ENCODE measurements at regions not wholly inside any gene's neighbourhood (a gene's known extent, or its start where the extent isn't known, plus 50 kb on each side); places are given as distances from the start of the nearest gene placed in this dataset.
A peak's percentile ranks its signal among the peaks of the same experiment; 100 is the strongest.

DNA sequence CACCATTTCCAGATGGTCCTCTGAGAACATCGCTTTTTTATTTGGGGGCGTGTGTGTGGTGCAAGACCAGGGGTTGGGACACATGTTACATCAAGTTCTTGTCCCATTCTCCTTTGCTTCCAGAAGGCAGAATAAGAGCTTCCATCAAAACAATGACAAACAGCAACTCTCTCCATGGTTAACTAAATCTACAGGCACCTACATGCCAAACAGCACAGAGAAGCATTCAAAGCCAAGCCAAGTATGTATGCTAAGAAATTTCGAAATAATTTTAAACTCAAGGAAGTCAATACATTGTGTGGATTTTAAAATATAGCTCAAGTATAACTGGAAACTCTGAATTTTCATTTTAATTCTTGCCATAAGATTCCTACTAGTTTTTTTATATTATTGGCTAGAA, 105.6 kb downstream of the SEC61B start:
- DNase-seq (ENCODE audit: low spot score) = no peak

DNA sequence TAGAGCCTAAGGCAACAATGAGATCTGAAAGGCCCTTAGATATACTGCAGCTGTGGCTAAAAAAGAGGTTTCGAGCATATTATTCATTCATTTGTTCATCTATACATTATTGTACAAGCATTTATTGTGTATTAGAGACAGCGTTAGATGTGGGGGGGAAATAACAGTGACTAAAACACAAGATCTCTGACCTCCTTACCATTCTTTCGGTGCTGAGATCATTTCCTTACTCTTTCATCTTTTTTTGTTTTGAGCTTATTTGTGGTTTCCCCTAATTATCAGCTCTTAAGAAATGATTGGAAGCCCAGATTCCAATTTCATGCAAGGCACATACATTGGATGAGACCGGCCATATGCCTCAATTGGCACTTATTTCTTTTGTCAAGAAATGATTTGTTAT, 113.2 kb downstream of the SEC61B start:
- no peak for DNase-seq (ENCODE audit: low spot score)

DNA sequence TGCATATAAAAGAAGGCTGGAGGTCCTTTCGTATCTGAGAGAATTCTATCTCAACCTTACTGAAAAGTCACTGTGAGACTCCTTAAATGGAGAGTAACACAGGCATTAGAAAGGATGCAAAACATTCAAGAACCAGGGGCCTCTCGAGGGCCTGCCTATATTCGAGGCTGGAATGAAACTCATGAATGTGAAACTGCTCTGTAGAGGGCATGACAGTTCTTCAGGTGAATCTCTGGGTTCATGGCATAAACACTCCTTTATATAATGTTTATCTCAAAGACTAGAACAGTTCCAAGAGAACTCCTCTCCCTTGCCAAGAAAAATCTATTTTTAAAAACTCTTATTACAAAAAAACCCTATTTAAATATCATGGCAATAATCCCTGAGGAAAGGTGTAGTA, 113.9 kb downstream of the SEC61B start:
- DNase-seq (ENCODE audit: low spot score) = no peak

DNA sequence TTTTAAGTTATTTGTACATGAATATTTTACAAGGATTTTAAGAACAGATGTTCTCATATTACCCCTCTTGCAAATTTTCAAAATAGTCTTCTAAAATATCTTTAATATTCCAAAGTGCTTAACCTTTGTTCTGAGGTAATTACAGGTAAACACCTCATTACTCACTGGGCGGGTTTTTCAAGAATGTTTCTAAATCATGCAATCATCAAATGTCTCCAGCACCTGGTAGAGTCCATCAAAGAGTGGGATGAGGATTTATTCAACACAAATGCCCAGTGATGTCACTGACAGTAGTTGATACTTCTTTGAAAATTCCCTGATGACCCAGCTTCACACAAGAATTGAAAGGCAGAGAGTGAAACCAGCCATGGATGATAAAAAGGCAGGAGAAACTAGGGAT, 114.4 kb downstream of the SEC61B start:
- no peak for DNase-seq (ENCODE audit: low spot score)

DNA sequence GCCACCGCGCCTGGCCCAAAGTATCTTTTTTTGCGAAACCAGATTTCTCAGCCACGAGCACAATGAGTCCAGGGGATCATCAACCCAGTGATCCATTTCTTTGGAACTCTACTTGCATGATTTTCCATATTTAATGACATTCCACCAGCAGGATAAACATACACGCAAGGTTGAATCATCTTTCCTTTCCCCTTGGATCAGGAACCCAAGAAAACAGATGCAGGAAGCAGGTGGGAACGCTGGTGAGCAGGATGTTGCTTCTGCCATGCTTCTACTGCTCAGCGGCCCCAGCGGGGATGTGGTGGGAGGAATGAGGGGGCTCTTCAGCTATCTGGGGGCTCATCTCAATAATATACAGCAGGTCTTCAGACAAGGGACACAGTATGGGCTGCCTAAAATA, 118.2 kb downstream of the SEC61B start:
- no peak for DNase-seq (ENCODE audit: low spot score)

DNA sequence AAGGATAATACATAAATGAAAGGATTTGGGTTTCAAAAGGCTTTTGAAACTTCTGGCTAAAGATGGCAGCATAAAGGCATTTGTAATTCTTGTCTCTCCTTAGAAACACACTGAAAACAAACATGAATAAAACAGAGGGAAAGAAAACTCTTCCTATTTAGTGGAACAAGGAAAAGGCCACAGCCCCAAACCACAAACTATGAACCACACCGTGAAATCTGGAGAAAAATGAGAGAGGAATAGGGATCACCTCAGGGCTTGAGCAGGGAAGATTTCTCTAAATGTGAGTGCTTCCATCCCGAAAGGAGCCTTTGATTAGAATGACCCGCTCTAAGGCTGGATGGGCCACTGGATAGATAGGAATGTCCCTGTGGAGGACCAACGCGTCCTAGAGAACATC, 119.6 kb downstream of the SEC61B start:
- no peak for DNase-seq (ENCODE audit: low spot score)

DNA sequence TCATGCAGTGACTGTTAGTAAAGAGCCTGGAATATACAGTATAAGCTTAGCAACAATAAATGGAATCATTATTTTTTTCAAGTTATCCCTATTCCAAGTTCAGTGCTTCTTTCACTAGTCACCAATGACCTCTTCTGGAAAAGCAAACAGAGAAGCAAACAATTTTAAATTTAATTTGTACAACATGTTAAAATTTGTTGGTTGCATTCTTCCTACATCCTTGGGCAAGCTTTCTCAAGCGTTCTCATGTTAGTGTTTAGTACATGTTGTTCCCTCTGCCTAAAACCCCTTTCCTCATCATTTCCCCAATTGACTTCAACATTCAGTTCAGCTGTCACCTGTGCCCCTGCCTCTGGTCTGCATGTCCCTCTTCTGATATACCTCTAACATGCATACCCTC, 123.4 kb downstream of the SEC61B start:
- DNase-seq (ENCODE audit: low spot score) = no peak

DNA sequence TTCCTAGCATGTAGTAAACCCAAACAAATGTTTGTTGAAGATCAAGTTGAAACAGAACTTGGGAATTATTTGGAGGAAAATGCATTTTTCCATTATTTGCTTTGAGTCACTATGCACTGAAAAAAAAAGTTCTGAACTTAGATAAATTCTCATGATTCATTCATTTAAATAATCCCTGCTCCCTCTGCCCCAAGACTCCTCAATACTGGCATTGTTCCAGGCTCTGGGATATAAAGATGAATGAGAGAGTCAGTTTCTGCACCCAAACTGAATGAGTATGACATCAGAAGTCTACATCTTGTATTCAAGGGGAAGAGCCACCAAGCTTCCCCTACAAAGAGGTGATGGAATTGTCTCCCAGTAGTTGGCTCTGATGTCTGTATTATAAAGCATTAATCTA, 123.9 kb downstream of the SEC61B start:
- DNase-seq (ENCODE audit: low spot score) = no peak

DNA sequence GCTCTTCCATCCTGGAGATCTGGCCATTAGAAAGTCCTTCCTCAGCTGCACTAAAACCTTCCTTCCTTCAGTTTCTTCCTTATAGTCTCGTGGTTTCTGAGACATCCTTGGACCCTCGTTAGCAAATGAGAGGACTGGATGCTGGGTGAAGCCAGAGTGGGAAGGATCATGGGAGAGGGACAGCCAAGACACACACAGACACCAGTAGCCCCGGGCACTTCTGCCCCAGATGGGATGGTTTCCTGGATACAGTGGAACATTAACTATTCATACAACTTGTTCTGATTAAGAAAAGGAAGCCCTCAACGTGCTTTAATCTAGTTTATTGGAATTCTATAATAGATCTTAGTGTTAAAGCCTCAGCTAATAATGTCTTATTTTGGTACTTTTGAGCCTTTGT, 125.5 kb downstream of the SEC61B start:
- DNase-seq (ENCODE audit: low spot score) = no peak

DNA sequence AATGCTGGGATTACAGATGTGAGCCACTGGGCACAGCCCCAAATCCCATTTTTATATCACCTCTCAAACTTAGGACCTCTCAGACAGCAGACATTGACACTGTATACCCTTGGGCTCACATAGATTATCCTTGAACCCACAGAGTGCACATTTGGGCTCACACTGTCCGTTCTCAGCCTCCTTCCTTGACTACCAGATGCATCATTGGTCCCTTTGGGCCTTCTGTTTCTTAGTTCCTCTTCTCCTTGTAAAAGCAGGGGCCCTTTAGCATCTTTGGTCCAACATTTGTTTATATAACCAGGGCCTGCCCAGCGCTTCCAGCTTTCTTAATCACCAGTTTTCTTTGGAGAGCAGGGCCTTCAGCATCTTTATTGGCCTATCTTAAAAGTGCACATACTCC, 126.2 kb downstream of the SEC61B start:
- DNase-seq (ENCODE audit: low spot score) = no peak

DNA sequence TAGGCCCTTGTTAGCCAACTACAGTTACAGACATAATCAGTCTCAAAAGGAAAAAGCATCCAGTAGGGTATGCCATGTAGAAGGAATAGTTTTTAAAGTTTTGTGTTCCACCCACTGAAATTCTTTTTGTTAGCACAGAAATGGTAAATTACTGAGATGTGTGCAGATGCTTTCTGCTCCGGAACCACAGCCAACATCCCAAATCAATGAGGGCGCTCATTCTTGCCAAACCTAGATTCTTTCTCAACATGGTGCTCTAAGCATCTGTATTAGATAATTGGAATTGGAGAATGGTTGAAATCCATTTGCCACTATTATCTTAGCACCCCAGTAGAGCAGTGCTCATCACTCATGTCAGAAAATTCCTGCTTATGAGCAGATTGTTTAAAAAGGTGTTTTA, 127.8 kb downstream of the SEC61B start:
- no peak for DNase-seq (ENCODE audit: low spot score)

DNA sequence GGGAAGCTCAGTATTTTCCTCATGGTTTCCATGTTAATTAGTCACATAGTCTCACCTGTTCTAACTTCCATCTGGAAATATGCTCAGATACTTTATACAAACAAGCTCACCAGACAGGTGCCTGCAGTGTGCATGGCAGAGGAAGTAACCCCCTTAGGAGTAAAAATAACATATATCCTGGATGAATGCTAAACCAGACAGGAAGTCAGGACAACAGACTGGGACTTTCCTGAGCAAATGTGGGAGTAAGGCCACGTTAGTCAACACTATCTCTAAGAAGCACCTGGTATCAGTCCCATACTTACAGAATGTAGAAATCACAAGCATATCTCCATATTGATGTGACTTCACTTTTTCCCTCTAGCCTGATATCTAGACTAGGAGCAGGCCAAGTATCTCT, 128.4 kb downstream of the SEC61B start:
- no peak for DNase-seq (ENCODE audit: low spot score)

DNA sequence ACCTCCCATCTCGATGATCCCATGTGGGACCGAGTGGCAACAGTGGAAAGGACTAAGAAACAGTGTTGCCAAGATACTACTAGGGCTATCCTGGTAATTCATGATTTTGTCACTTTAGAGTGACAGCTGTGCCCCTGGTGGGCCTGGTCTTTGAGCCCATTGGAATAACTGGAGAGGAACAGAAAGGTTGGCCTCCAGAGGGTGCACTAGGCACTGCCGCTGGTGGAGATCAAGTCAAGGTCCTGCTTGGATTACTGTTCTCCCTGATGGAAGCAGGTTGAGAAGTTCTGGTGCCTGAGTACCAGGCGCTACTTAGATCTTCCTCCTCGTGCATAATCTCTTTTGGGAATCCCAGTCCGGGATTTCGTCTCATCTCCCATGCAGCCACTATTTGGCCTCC, 129.6 kb downstream of the SEC61B start:
- no peak for DNase-seq (ENCODE audit: low spot score)

DNA sequence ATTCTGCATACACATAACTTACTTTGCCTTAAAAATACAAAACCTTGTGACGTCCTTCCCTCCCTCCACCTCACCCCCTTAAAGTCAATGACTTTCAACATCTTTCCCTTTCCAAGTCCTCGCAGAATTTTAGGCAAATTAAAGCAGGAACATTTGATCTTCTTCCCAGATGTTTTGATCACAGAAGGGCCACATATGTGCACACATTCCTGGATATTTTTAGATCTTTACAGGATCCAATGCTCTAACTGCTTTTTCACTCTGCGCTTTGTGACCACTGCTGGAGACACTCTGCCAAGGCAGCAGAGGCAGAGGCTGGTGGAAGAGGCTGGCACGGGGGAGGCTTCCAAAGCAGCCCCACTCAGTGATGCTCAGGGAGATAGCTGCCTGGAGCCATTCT, 130.7 kb downstream of the SEC61B start:
- DNase-seq (ENCODE audit: low spot score) = peak; percentile 50

DNA sequence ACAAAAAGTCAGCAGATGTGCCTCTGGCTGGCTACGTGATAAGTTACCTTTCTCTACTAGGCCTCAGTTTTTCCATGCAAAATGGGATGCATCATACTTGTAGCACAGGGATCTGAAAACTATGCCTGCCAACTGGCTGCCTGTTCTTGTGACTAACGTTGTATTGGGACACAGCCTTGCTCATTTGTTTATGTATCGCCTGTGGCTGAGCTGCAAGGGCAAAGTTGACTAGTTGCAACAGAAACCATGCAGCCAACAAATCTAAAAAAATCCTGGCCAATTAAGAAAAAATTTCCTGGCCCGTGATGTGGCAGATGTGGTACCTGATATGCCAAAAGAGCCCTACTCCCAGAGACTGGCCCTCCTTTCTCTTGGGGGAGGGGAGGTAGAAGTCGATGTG, 131.3 kb downstream of the SEC61B start:
- DNase-seq (ENCODE audit: low spot score) = peak; percentile 86

DNA sequence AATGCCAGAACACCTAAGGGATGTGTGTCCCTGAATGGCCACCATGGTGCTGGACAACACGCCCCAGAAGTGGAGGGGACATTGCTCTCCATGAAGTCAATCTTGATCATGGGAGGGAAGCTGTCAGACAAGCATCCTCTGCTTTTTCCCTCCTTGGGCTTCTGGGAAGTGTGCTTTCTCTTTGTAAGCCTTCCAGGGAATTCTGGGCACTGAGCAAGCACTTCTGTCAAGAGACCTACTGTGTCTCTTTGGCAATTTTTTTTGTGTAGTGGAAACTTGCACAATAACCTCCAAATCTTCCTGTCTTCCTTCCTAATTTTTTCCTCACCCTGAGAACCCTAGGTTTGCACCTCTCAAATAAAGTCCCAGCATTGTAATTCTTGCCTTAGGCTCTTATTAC, 132.0 kb downstream of the SEC61B start:
- no peak for DNase-seq (ENCODE audit: low spot score)

DNA sequence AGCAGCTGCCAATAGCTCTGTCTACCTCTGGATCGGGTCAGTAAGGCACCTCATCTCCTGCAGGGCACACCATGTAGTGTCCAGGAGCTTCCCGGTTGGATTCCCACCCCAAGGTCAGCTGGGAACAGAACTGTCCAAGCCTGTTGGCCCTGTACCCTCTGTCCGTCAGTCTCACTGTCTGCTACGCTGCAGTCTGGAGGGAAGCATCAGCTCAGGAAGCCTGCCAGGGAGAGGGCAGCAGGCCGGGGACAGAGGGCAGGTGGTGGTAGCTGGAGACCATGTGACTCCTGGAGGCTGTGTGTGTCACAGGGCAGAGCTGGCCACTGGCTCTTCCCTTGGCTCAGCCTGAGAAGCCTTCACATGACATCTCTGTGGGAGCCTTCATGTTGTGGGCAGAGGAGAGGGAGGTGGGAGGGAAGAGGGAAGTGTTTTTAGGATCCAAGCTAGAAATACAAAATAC, 134.5 kb downstream of the SEC61B start:
- peak; percentile 35 for DNase-seq (ENCODE audit: low spot score)

DNA sequence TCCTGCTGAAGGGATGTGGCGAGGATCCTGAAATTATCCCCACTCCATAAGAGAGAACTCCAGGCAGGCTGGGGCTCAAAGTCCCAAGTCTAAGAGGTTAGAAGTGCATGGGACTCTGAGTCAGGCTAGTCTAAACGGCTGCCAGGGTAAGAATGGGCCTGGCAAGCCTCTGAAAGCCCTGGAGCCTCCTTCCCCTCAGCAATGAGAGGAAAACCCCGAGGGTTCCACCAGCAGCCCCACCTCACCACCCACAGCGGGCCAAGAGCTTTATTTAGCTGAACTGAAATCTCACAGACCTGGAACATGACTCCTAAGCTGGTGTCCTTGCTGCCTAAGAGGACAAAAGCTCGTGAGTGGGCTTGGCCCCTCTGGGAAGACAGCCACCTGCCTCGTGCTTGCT, 135.5 kb downstream of the SEC61B start:
- DNase-seq (ENCODE audit: low spot score) = peak; percentile 40

DNA sequence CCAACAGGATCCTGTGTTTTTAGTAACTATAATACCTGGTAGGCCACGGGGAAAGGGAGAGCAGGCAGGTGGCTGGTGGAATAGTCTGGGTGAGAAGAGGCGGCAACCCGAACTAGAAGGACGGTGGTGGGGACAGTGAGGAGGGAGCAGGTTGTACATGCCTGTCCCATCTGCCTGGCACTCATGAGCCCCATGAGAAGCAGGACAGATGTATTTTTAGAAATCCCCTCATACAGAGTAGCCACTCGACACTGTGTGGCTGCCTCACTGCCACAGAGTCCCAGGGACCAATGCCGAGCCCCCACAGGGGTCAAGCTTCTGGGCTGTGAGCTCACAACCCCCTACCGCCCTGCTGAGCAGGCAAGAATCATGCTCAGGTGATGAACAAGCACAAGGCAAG, 136.6 kb downstream of the SEC61B start:
- no peak for DNase-seq (ENCODE audit: low spot score)

DNA sequence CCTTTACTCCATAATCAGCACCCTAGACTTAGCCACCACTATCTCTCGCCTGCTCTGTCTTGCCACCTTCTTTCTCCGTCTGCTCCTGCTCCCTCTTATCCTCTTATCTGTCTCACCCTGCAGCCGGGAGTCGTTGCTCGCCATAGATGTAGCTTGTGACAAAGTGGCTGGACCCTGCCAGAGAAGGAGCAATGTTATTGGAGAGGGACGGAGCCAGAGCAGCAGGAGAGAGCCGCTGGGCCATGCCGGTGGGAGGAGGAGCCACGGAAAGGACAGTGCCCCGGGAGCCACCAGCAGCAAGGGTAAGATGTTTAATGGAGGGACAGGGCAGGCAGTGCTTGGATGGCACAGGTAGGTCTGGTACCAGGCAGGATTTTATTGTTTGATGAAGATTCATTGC, 137.3 kb downstream of the SEC61B start:
- DNase-seq (ENCODE audit: low spot score) = no peak

DNA sequence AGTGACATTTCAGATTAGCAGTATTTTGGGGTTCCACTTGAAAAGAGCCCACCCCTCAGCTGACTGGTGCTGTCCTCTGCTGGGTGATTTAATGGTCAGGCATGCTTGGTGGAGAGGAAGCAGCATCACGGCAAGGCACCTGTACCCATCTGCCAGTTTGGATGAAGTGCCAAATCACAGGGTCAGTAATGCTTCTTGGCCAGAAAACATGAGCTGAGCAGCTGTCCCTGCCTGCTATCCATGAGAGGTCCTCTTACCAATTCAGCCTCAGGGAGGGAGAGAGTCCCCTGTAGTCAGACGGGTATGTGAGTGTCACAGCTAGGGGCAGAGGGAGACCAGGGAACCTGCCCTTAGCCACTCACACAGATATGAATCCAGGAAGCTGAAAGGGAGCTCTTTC, 137.9 kb downstream of the SEC61B start:
- DNase-seq (ENCODE audit: low spot score) = no peak

DNA sequence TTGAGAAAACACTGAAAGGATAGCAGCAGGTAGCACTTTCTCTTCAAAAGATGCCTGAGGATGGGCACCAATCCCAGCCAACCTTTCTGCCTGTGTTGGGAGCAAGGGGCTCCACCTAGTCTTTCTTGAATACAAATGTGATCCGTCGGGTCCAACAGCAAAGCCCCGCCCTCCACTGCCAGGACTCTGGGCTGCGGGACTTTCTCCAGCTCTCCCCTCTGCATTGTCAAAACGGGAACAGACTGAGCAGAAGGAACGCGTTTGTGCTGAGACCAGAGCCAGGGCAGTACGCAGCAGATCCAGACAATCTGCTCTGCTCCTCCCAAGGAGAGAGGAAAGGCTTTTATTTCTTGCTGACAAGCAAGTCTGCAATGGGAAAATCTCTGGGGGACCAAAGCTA, 139.7 kb downstream of the SEC61B start:
- DNase-seq (ENCODE audit: low spot score) = no peak

DNA sequence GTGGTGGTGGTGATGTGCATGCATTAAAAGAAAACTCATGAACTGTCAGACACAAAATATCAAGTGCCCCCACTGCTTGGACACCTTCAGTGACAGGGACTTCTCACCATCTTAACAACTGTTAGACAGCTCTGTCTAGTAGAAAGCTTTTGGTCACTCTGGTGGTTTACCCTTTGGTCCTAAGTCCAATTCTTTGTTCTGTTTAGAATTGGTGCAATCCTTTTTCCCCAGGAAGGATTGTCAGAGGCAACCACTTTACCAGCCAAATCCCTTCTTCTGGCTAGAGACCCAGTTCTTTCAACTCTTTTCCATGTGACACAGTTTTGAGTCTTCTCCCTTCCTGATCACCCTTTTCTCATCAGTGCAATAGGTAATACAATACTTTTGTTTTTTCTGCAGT, 140.2 kb downstream of the SEC61B start:
- DNase-seq (ENCODE audit: low spot score) = no peak

DNA sequence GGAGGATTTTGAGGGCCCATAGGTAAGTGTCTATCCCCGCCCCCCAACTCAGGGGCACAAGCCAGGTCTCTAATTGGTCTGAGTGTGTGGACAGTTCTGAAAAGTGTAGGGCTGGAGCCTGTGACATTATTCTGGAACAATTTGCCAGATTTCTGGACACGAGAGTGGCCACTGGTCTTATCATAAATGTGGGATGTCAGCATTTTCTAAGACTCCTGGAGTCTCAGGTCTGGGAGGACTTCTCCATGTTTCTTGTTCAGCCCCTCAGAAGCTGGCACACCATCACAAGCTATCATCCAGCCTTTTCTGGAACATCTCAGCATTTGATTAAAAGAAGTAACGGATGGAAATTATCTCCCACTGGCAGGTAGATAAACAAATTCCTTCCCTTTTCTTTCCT, 141.4 kb downstream of the SEC61B start:
- no peak for DNase-seq (ENCODE audit: low spot score)

DNA sequence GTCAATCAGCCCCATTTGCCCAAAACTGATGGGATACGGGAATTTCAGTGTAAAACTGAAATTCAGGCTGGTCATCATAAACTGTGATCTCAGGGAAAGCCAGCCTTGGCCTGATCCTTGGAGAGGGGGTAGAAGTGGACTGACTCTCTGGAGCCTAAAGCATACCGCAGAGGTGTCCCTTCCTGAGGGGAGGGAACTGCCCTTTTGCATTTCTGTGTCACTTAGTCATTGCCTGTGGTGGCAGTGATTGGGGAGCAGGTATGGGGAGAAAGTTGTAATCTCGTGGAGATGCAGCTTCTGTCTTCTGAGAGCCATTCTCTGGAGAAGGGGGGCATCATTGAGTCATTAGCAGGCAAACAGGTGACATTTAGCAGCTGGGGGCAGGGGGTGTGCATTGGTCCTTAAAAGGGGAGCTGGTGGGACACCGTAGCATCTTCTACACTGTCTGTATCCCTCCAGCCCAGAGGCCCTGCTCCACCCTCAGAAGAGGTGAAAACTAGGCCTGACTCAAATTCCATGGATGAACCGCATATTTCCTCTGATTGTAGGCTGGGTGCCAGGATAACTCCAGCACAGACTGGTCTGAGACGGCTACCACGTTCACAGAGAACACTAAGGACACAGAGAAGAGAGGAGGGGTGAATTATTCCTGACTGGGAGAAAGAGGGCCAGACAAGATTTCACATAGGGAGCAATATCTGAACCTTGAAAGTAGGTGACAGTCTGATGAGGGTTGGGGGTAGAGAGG, 143.3 kb downstream of the SEC61B start:
- DNase-seq (ENCODE audit: low spot score) = peak; percentile 46
